HEK293 (cell line): ENCODE measurements at regions not wholly inside any gene's neighbourhood (a gene's known extent, or its start where the extent isn't known, plus 50 kb on each side); places are given as distances from the start of the nearest gene placed in this dataset.

Source experiments
- CTCF ChIA-PET: fragments of 350-600 bp; formaldehyde crosslinking; extraction: SDS; loops from one replicate; lab custom pipeline; 2021; ENCODE audit warnings: antibody characterized with exemption; lab: Yijun Ruan, JAX
- POLR2A ChIA-PET: fragments of 300-600 bp; formaldehyde crosslinking; extraction: SDS; loops from one replicate; lab custom pipeline; 2020; ENCODE audit warnings: antibody characterized with exemption, inconsistent platforms; lab: Yijun Ruan, JAX
- H3K27ac ChIP-seq: fragments of 200-500 bp; sonication (Bioruptor generic); 2 replicates; pipeline ENCODE4 v1.5.1; 2014; ENCODE audit warnings: low read depth, low read length, control low read depth, inconsistent platforms; ENCODE audit errors: extremely low read depth
- H3K36me3 ChIP-seq, 2 experiments: fragments of 200-500 bp in 1 of 2; sonication (Bioruptor generic) in 1 of 2; 1 replicate in 1 of 2; 2 replicates in 1 of 2; pipeline ENCODE4 v1.5.1; 2014 to 2017; ENCODE audit warnings: inconsistent platforms in 2 of 2, low read length in 2 of 2; ENCODE audit not compliant: control insufficient read depth in 2 of 2, insufficient read depth in 1 of 2
- H3K4me1 ChIP-seq: fragments of 200-500 bp; sonication (Bioruptor generic); 2 replicates; pipeline ENCODE4 v1.5.1; 2014; ENCODE audit warnings: mild to moderate bottlenecking, low read length, inconsistent platforms; ENCODE audit not compliant: control insufficient read depth, insufficient read depth
- H3K4me3 ChIP-seq: 2 replicates; pipeline ENCODE4 v1.5.1; 2011; ENCODE audit warnings: low read depth, mild to moderate bottlenecking, control low read depth, low read length, moderate library complexity
- H3K9me3 ChIP-seq: fragments of 200-500 bp; sonication (Bioruptor generic); 2 replicates; pipeline ENCODE4 v1.5.1; 2014; ENCODE audit warnings: low read depth, low read length, inconsistent platforms; ENCODE audit not compliant: control insufficient read depth, insufficient read depth
- KLF16 ChIP-seq: fragments of 450-650 bp; formaldehyde crosslinking; IDR thresholded peaks from 2 replicates; pipeline ENCODE4 v1.5.1; 2017; ENCODE audit warnings: missing biosample characterization, missing genetic modification characterization
- MEIS1 ChIP-seq: sonication (generic); formaldehyde crosslinking; IDR thresholded peaks from 2 replicates; pipeline ENCODE4 v1.8.1; 2022; ENCODE audit warnings: missing genetic modification reagents, mild to moderate bottlenecking, borderline replicate concordance
- SP7 ChIP-seq: fragments of 450-650 bp; formaldehyde crosslinking; IDR thresholded peaks from 2 replicates; pipeline ENCODE4 v1.5.1; 2016; ENCODE audit warnings: missing biosample characterization, missing genetic modification characterization
- YY2 ChIP-seq: fragments of 450-650 bp; formaldehyde crosslinking; IDR thresholded peaks from 2 replicates; pipeline ENCODE4 v1.5.1; 2016; ENCODE audit warnings: missing biosample characterization, missing genetic modification characterization
- ZBTB20 ChIP-seq: fragments of 450-650 bp; formaldehyde crosslinking; IDR thresholded peaks from 2 replicates; pipeline ENCODE4 v1.5.1; 2016; ENCODE audit warnings: missing biosample characterization, missing genetic modification characterization
- ZFP69B ChIP-seq: fragments of 450-650 bp; formaldehyde crosslinking; IDR thresholded peaks from 2 replicates; pipeline ENCODE4 v1.5.1; 2016; ENCODE audit warnings: missing biosample characterization, missing genetic modification characterization
- ZNF112 ChIP-seq: fragments of 450-650 bp; formaldehyde crosslinking; IDR thresholded peaks from 2 replicates; pipeline ENCODE4 v1.5.0; 2017; ENCODE audit warnings: missing biosample characterization, missing genetic modification characterization
- ZNF133 ChIP-seq: fragments of 450-650 bp; formaldehyde crosslinking; IDR thresholded peaks from 2 replicates; pipeline ENCODE4 v1.5.1; 2016; ENCODE audit warnings: missing biosample characterization, missing genetic modification characterization
- ZNF140 ChIP-seq: fragments of 450-650 bp; formaldehyde crosslinking; IDR thresholded peaks from 2 replicates; pipeline ENCODE4 v1.5.1; 2016; ENCODE audit warnings: missing biosample characterization, missing genetic modification characterization
- ZNF175 ChIP-seq: fragments of 450-650 bp; formaldehyde crosslinking; IDR thresholded peaks from 2 replicates; pipeline ENCODE4 v1.5.1; 2016; ENCODE audit warnings: missing biosample characterization, missing genetic modification characterization
- ZNF391 ChIP-seq: fragments of 450-650 bp; formaldehyde crosslinking; IDR thresholded peaks from 2 replicates; pipeline ENCODE4 v1.5.1; 2016; ENCODE audit warnings: low read depth, missing biosample characterization, missing genetic modification characterization, borderline replicate concordance
- ZNF394 ChIP-seq: fragments of 450-650 bp; formaldehyde crosslinking; IDR thresholded peaks from 2 replicates; pipeline ENCODE4 v1.5.1; 2016; ENCODE audit warnings: missing biosample characterization, missing genetic modification characterization, mild to moderate bottlenecking, moderate library complexity, borderline replicate concordance
- ZNF426 ChIP-seq: fragments of 450-650 bp; formaldehyde crosslinking; IDR thresholded peaks from 2 replicates; pipeline ENCODE4 v1.5.1; 2017; ENCODE audit warnings: missing biosample characterization, missing genetic modification characterization, mild to moderate bottlenecking, inconsistent platforms, moderate library complexity
- ZNF521 ChIP-seq: fragments of 450-650 bp; formaldehyde crosslinking; IDR thresholded peaks from 2 replicates; pipeline ENCODE4 v1.5.1; 2017; ENCODE audit warnings: missing biosample characterization, mild to moderate bottlenecking, missing genetic modification characterization
- ZNF585B ChIP-seq: fragments of 450-650 bp; formaldehyde crosslinking; IDR thresholded peaks from 2 replicates; pipeline ENCODE4 v1.5.1; 2016; ENCODE audit warnings: missing biosample characterization, missing genetic modification characterization
- ZNF623 ChIP-seq: fragments of 450-650 bp; formaldehyde crosslinking; IDR thresholded peaks from 2 replicates; pipeline ENCODE4 v1.5.1; 2016; ENCODE audit warnings: missing biosample characterization, missing genetic modification characterization
- ZNF624 ChIP-seq: fragments of 450-650 bp; formaldehyde crosslinking; IDR thresholded peaks from 2 replicates; pipeline ENCODE4 v1.5.1; 2017; ENCODE audit warnings: missing biosample characterization, missing genetic modification characterization
- ZNF677 ChIP-seq: fragments of 450-650 bp; IDR thresholded peaks from 2 replicates; pipeline ENCODE4 v1.5.0; 2018; ENCODE audit warnings: missing biosample characterization, mild to moderate bottlenecking, missing genetic modification characterization, moderate library complexity
- ZNF707 ChIP-seq: fragments of 450-650 bp; formaldehyde crosslinking; IDR thresholded peaks from 2 replicates; pipeline ENCODE4 v1.5.1; 2016; ENCODE audit warnings: missing biosample characterization, missing genetic modification characterization
- ZNF76 ChIP-seq: fragments of 450-650 bp; formaldehyde crosslinking; IDR thresholded peaks from 2 replicates; pipeline ENCODE4; 2016; ENCODE audit warnings: low read depth, missing biosample characterization, missing genetic modification characterization, borderline replicate concordance
- ZNF768 ChIP-seq: fragments of 450-650 bp; formaldehyde crosslinking; IDR thresholded peaks from 2 replicates; pipeline ENCODE4 v1.5.1; 2018; ENCODE audit warnings: missing biosample characterization, mild to moderate bottlenecking, missing genetic modification characterization
- ZNF777 ChIP-seq: fragments of 450-650 bp; formaldehyde crosslinking; IDR thresholded peaks from 2 replicates; pipeline ENCODE4 v1.5.1; 2017; ENCODE audit warnings: missing biosample characterization, missing genetic modification characterization, borderline replicate concordance
- ZSCAN16 ChIP-seq: fragments of 450-650 bp; formaldehyde crosslinking; IDR thresholded peaks from 2 replicates; pipeline ENCODE4 v1.5.1; 2016; ENCODE audit warnings: missing biosample characterization, missing genetic modification characterization
- ZSCAN30 ChIP-seq: fragments of 450-650 bp; IDR thresholded peaks from 2 replicates; pipeline ENCODE4 v1.5.1; 2018; ENCODE audit warnings: missing biosample characterization, mild to moderate bottlenecking, missing genetic modification characterization, moderate library complexity
- TF ChIP-seq, protein P1 (sequence below): fragments of 450-650 bp; formaldehyde crosslinking; IDR thresholded peaks from 2 replicates; pipeline ENCODE4 v1.5.1; 2017; ENCODE audit warnings: missing biosample characterization, missing genetic modification characterization
- TF ChIP-seq, protein P2 (sequence below): fragments of 450-650 bp; formaldehyde crosslinking; IDR thresholded peaks from 2 replicates; pipeline ENCODE4 v1.5.1; 2016; ENCODE audit warnings: missing biosample characterization, missing genetic modification characterization, borderline replicate concordance

DNA sequence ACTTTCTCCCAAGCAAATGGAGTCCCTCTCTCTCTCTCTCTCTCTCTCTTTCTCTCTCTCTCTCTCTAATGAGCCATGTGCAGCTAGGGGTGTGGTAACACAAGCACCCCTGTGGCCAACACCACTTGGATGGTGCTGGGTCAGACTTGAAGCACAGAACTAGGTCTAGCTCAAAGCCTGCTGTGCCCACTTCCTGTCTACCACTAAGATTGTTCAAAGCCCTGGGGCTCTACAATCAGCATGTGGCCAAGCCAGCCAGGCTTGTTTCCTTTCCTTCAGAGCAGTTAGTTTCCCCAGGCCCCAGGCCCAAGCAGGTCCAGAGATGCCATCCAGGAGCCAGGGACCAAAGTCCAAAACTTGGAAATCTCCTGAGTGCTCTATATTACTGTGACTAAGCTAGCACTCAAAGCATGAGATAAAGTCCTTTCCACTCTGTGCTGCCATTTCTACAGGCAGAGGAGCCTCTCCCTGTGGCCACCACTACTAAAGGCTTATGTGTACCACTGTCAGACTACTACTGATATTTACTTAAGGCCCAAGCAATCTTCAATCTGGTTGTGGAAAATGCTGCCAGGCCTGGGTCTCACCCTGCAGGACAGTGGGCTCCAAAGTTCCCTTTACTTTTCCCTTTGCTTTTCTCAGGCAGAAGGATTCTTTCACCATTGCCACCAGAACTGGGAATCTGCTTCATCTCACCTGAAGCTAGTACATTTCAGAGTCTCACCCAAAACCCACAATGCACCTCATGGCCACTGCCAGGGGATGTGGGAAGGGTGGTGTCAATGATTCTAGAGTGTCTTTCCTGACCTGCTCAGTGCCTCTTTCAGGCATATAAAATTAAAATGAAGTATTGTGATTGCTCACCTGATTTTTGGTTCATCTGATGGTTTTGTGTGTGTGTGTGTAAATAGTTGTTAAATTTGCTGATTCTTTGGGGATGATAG lies 999.5 kb downstream of the NCAM2 start:
- H3K4me3 ChIP-seq, result no peak overlapping the region
- ChIA-PET CTCF (no interaction called here), POLR2A (no interaction called here)
- no peaks in the 10 kb centered on the region for H3K4me1 ChIP-seq
- TF ChIP-seq, protein P1, sequence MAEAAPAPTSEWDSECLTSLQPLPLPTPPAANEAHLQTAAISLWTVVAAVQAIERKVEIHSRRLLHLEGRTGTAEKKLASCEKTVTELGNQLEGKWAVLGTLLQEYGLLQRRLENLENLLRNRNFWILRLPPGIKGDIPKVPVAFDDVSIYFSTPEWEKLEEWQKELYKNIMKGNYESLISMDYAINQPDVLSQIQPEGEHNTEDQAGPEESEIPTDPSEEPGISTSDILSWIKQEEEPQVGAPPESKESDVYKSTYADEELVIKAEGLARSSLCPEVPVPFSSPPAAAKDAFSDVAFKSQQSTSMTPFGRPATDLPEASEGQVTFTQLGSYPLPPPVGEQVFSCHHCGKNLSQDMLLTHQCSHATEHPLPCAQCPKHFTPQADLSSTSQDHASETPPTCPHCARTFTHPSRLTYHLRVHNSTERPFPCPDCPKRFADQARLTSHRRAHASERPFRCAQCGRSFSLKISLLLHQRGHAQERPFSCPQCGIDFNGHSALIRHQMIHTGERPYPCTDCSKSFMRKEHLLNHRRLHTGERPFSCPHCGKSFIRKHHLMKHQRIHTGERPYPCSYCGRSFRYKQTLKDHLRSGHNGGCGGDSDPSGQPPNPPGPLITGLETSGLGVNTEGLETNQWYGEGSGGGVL, result no peak
- TF ChIP-seq ZSCAN30 (tag by site-specific recombination) (no peak), ZNF624 (no peak), ZFP69B (no peak), ZNF768 (tag by site-specific recombination) (no peak), SP7 (tag by site-specific recombination) (no peak), ZNF521 (tag by site-specific recombination) (no peak), ZSCAN16 (no peak), ZNF623 (no peak), ZNF585B (tag by site-specific recombination) (no peak), ZNF394 (tag by site-specific recombination) (no peak), ZNF140 (tag by site-specific recombination) (no peak)
- TF ChIP-seq, protein P2, sequence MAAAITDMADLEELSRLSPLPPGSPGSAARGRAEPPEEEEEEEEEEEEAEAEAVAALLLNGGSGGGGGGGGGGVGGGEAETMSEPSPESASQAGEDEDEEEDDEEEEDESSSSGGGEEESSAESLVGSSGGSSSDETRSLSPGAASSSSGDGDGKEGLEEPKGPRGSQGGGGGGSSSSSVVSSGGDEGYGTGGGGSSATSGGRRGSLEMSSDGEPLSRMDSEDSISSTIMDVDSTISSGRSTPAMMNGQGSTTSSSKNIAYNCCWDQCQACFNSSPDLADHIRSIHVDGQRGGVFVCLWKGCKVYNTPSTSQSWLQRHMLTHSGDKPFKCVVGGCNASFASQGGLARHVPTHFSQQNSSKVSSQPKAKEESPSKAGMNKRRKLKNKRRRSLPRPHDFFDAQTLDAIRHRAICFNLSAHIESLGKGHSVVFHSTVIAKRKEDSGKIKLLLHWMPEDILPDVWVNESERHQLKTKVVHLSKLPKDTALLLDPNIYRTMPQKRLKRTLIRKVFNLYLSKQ (tag by site-specific recombination), result no peak
- no peak overlapping the region for H3K27ac ChIP-seq
- H3K36me3 ChIP-seq, result no peaks in the 10 kb centered on the region
- H3K9me3 ChIP-seq, result no peaks in the 10 kb centered on the region

DNA sequence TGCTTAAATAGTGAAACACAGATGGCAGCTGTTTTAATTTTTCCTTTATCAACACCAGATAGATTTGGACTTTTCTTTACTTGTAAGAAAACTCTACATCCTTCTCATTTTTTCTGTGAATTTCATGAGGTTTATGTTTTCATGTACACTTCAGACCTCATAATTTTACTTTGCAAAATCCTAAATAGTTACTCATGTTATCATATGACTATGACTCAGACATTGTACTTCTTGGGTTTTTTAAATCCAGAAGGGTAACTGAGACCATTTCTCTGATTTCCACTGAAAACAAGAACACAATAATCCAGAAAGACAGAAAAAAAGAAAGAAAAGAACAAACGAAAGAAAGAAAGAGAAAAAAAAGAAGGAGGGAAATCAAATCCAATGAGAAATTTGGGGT lies 1021.6 kb downstream of the NCAM2 start:
- H3K4me3 ChIP-seq, result no peak overlapping the region
- ChIA-PET POLR2A (no interaction called here), CTCF (no interaction called here)
- no peaks in the 10 kb centered on the region for H3K9me3 ChIP-seq
- H3K27ac ChIP-seq, result no peak overlapping the region
- no peak for TF ChIP-seq KLF16 (tag by site-specific recombination)
- TF ChIP-seq ZSCAN16, result no peak
- TF ChIP-seq ZNF133, result no peak
- no peak for TF ChIP-seq ZNF426
- TF ChIP-seq ZNF391 (tag by site-specific recombination), result no peak
- TF ChIP-seq MEIS1 (CRISPR knock-in tag), result no peak
- TF ChIP-seq ZNF768 (tag by site-specific recombination), result no peak
- no peak for TF ChIP-seq YY2
- TF ChIP-seq ZNF112 (tag by site-specific recombination), result no peak
- TF ChIP-seq ZNF175, result no peak
- no peak for TF ChIP-seq ZNF677 (tag by site-specific recombination)
- TF ChIP-seq ZNF521 (tag by site-specific recombination), result no peak
- TF ChIP-seq ZNF707 (tag by site-specific recombination), result no peak
- no peak for TF ChIP-seq ZNF76
- no peak for TF ChIP-seq SP7 (tag by site-specific recombination)
- TF ChIP-seq ZBTB20 (tag by site-specific recombination), result no peak
- no peak for TF ChIP-seq ZNF777 (tag by site-specific recombination)
- no peaks in the 10 kb centered on the region for H3K4me1 ChIP-seq
- no peaks in the 10 kb centered on the region for H3K36me3 ChIP-seq
